WTC11 (cell line): ENCODE measurements at regions not wholly inside any gene's neighbourhood (a gene's known extent, or its start where the extent isn't known, plus 50 kb on each side); places are given as distances from the start of the nearest gene placed in this dataset.

Experiments
- ATAC-seq: fragments of 200-7000 bp; cut with Tn5 transposase; 2 replicates; pipeline ENCODE4 v1.10.0; 2021; ENCODE audit warnings: mild to moderate bottlenecking, moderate library complexity
- CTCF ChIA-PET: fragments of 300-600 bp; sonication (Branson Sonifier 250); formaldehyde crosslinking; loops from one replicate; lab custom pipeline; 2021; ENCODE audit warnings: antibody characterized with exemption; lab: Charles Lee
- POLR2A ChIA-PET: fragments of 350-600 bp; sonication (Branson Sonifier 250); formaldehyde crosslinking; loops from one replicate; lab custom pipeline; 2021; ENCODE audit warnings: antibody characterized with exemption; lab: Charles Lee
- DNase-seq: peaks from one replicate; pipeline ENCODE4 v3.0.0; 2021; ENCODE audit warnings: low spot score
- H3K27ac Mint-ChIP-seq: 2 replicates; pipeline ENCODE4 v1.8.0; 2021; ENCODE audit warnings: mixed read lengths
- H3K27me3 Mint-ChIP-seq: 2 replicates; pipeline ENCODE4 v1.8.0; 2021; ENCODE audit warnings: low read depth, mild to moderate bottlenecking, moderate library complexity, mixed read lengths
- H3K36me3 Mint-ChIP-seq: 2 replicates; pipeline ENCODE4 v1.8.0; 2021; ENCODE audit warnings: mixed read lengths
- H3K4me1 Mint-ChIP-seq: 2 replicates; pipeline ENCODE4 v1.8.0; 2022; ENCODE audit warnings: mixed read lengths
- H3K4me3 Mint-ChIP-seq: 2 replicates; pipeline ENCODE4 v1.8.0; 2021; ENCODE audit warnings: mild to moderate bottlenecking, moderate library complexity, mixed read lengths
- H3K9me3 Mint-ChIP-seq: 2 replicates; pipeline ENCODE4 v1.8.0; 2021; ENCODE audit warnings: mixed read lengths
- ARID4B ChIP-seq: sonication (generic); formaldehyde crosslinking; IDR thresholded peaks from 2 replicates; pipeline ENCODE4 v1.8.0; 2023; ENCODE audit warnings: missing genetic modification reagents, mild to moderate bottlenecking, borderline replicate concordance
- ELF4 ChIP-seq: sonication (generic); formaldehyde crosslinking; IDR thresholded peaks from 2 replicates; pipeline ENCODE4 v1.8.1; 2022; ENCODE audit warnings: low read depth, mild to moderate bottlenecking, moderate library complexity, missing genetic modification reagents
- FOXK1 ChIP-seq: sonication (generic); formaldehyde crosslinking; IDR thresholded peaks from 2 replicates; pipeline ENCODE4 v1.8.0; 2022; ENCODE audit warnings: mild to moderate bottlenecking, moderate library complexity, missing genetic modification reagents
- GRHL2 ChIP-seq: fragments of 250-450 bp; sonication (Bioruptor Pico); IDR thresholded peaks from 2 replicates; pipeline ENCODE4 v1.8.0; 2022; ENCODE audit warnings: mild to moderate bottlenecking, moderate library complexity; ENCODE audit not compliant: insufficient replicate concordance, severe bottlenecking
- IRF2 ChIP-seq: sonication (generic); formaldehyde crosslinking; IDR thresholded peaks from 2 replicates; pipeline ENCODE4 v1.8.0; 2022; ENCODE audit warnings: low read depth, missing genetic modification reagents, borderline replicate concordance
- MLX ChIP-seq: sonication (generic); formaldehyde crosslinking; IDR thresholded peaks from 2 replicates; pipeline ENCODE4 v1.8.1; 2023; ENCODE audit warnings: mild to moderate bottlenecking, missing genetic modification reagents, moderate library complexity
- MXD4 ChIP-seq: fragments of 250-450 bp; sonication (Bioruptor Pico); IDR thresholded peaks from 2 replicates; pipeline ENCODE4 v1.8.0; 2021; ENCODE audit warnings: mild to moderate bottlenecking, moderate library complexity, borderline replicate concordance
- NFYB ChIP-seq: sonication (generic); formaldehyde crosslinking; conservative IDR thresholded peaks from 2 replicates; pipeline ENCODE4 v1.8.0; 2022; ENCODE audit warnings: low read depth, missing genetic modification reagents
- NR1H2 ChIP-seq: sonication (generic); formaldehyde crosslinking; IDR thresholded peaks from 2 replicates; pipeline ENCODE4 v1.9.0; 2021; ENCODE audit warnings: mild to moderate bottlenecking, moderate library complexity, missing genetic modification reagents
- NR3C1 ChIP-seq: sonication (generic); formaldehyde crosslinking; conservative IDR thresholded peaks from 2 replicates; pipeline ENCODE4 v1.8.1; 2023; ENCODE audit warnings: low read depth, mild to moderate bottlenecking, missing genetic modification reagents
- TEAD1 ChIP-seq: sonication (generic); formaldehyde crosslinking; IDR thresholded peaks from 2 replicates; pipeline ENCODE4 v1.8.0; 2022; ENCODE audit warnings: mild to moderate bottlenecking, missing genetic modification reagents
- TP53 ChIP-seq: sonication (generic); formaldehyde crosslinking; IDR thresholded peaks from 2 replicates; pipeline ENCODE4 v1.8.1; 2023; ENCODE audit warnings: mild to moderate bottlenecking, missing genetic modification reagents
- ZBTB21 ChIP-seq: sonication (generic); formaldehyde crosslinking; IDR thresholded peaks from 2 replicates; pipeline ENCODE4 v1.8.1; 2023; ENCODE audit warnings: mild to moderate bottlenecking, missing genetic modification reagents, borderline replicate concordance
- ZNF396 ChIP-seq: fragments of 250-450 bp; sonication (Bioruptor Pico); IDR thresholded peaks from 2 replicates; pipeline ENCODE4 v1.8.0; 2021; ENCODE audit warnings: mild to moderate bottlenecking, moderate library complexity, borderline replicate concordance
- ZNF416 ChIP-seq: fragments of 250-450 bp; sonication (Bioruptor Pico); IDR thresholded peaks from 2 replicates; pipeline ENCODE4 v1.9.0; 2021; ENCODE audit warnings: mild to moderate bottlenecking, inconsistent platforms
- ZNF423 ChIP-seq: fragments of 250-450 bp; sonication (Bioruptor Pico); IDR thresholded peaks from 2 replicates; pipeline ENCODE4 v2.1.2; 2022; ENCODE audit warnings: mild to moderate bottlenecking, moderate library complexity
- TF ChIP-seq, protein P1 (sequence below): sonication (generic); formaldehyde crosslinking; IDR thresholded peaks from 2 replicates; pipeline ENCODE4 v1.8.0; 2023; ENCODE audit warnings: mild to moderate bottlenecking, missing genetic modification reagents

DNA sequence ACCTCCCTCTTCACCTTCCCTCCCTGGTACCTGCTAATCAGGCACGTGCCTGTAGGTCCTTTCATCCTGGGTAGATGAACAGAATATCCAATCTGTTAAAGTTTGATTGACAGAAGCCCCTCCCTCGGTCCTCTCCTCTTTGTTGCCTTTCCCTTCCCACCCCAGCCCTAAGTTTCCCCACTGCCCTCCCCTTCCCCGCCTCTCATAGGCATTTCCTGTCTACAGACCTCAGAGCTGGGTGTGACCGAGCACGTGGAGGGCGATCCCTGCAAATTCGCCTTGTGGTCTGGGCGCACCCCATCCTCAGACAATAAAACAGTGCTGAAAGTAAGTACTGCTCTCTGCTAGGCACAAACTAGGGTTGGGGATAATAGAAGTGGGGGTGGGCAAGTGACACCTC lies 239.2 kb upstream of the UMPS start (continued):
- no peak for TF ChIP-seq ZNF416 (CRISPR knock-in tag)

GRCh38 chr3:124491875-124492274 lies 238.4 kb upstream of the UMPS start:
- POLR2A ChIA-PET: no interaction called here
- Mint-ChIP-seq H3K4me1 (peaks cover 12% of the 10 kb centered on the region), H3K27me3 (no peaks in the 10 kb centered on the region), H3K4me3 (no peak overlapping the region), H3K9me3 (peaks cover 5% of the 10 kb centered on the region; the same call in 1 of the 2 replicates), H3K36me3 (no peaks in the 10 kb centered on the region)
- no peak for ATAC-seq
- TF ChIP-seq ZNF396 (CRISPR knock-in tag) (no peak), NR1H2 (CRISPR knock-in tag) (no peak), IRF2 (CRISPR knock-in tag) (no peak), NR3C1 (CRISPR knock-in tag) (no peak), TEAD1 (no peak), ELF4 (CRISPR knock-in tag) (no peak), MLX (CRISPR knock-in tag) (no peak), MXD4 (no peak), FOXK1 (no peak), TP53 (CRISPR knock-in tag) (no peak), ARID4B (CRISPR knock-in tag) (no peak), ZBTB21 (CRISPR knock-in tag) (no peak), NFYB (no peak), GRHL2 (no peak)
- TF ChIP-seq, protein P1, sequence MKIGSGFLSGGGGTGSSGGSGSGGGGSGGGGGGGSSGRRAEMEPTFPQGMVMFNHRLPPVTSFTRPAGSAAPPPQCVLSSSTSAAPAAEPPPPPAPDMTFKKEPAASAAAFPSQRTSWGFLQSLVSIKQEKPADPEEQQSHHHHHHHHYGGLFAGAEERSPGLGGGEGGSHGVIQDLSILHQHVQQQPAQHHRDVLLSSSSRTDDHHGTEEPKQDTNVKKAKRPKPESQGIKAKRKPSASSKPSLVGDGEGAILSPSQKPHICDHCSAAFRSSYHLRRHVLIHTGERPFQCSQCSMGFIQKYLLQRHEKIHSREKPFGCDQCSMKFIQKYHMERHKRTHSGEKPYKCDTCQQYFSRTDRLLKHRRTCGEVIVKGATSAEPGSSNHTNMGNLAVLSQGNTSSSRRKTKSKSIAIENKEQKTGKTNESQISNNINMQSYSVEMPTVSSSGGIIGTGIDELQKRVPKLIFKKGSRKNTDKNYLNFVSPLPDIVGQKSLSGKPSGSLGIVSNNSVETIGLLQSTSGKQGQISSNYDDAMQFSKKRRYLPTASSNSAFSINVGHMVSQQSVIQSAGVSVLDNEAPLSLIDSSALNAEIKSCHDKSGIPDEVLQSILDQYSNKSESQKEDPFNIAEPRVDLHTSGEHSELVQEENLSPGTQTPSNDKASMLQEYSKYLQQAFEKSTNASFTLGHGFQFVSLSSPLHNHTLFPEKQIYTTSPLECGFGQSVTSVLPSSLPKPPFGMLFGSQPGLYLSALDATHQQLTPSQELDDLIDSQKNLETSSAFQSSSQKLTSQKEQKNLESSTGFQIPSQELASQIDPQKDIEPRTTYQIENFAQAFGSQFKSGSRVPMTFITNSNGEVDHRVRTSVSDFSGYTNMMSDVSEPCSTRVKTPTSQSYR (CRISPR knock-in tag): no peak
- TF ChIP-seq, all 79 proteins: peak for 0
- no peak for DNase-seq
- CTCF ChIA-PET: interaction anchor here (0.8 to 1.9 kb wide), 3 partner anchors 60 to 140 kb away, joined by 3 to 7 read pairs (median 4); no protein-coding TSS in a partner anchor
- H3K27ac Mint-ChIP-seq: no peak overlapping the region

- Mint-ChIP-seq H3K36me3 (no peaks in the 10 kb centered on the region), H3K9me3 (peaks cover 5% of the 10 kb centered on the region; the same call in 1 of the 2 replicates), H3K27ac (no peak overlapping the region), H3K4me1 (peaks cover 12% of the 10 kb centered on the region), H3K27me3 (no peaks in the 10 kb centered on the region), H3K4me3 (no peak overlapping the region)
- peak; percentile 51; the same call in 1 of the 2 replicates for TF ChIP-seq ZNF423
- no peak for TF ChIP-seq TP53 (CRISPR knock-in tag)
- CTCF ChIA-PET: no interaction called here
- DNase-seq: peak; percentile 58
- POLR2A ChIA-PET: no interaction called here
- ATAC-seq: peak; percentile 88
Measured at GRCh38 chr3:124492824-124493223, 237.4 kb upstream of the UMPS start.
